GM19240 (cell line): ENCODE measurements at regions not wholly inside any gene's neighbourhood (a gene's known extent, or its start where the extent isn't known, plus 50 kb on each side); places are given as distances from the start of the nearest gene placed in this dataset.
"Not testable (repeated sequence)": the region's sequence is repeated elsewhere in the genome, so short reads cannot be mapped to it uniquely, and the experiment has no call there.

Source experiments
- DNase-seq: peaks from one replicate; pipeline ENCODE4 v3.0.0; 2011; ENCODE audit warnings: low spot score; ENCODE audit not compliant: insufficient read length

- no peak for DNase-seq
These were observed 989.5 kb downstream of the MRPL39 start for GRCh38 chr21:24617819-24618218.

- DNase-seq: no peak
These were observed 1013.2 kb downstream of the MRPL39 start for GRCh38 chr21:24594082-24594481.

DNA sequence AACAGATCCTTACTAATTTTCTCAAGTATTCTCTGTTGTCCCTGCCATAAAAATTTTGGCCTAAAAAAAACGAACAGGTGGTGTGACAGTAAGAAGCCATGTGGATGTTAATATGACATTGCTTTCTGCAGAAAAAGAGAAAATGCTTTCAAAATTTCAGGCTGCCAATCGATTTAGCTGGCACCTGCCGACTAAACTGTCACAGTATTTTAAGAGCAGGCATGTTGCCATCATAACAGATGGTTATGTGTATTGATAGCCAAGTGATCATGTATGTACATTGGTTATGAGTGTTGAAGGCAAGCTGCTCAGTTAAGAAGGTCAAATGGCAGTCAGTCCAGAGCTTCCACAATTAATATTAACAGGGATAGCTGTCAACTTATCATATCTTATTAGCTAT, 1017.0 kb downstream of the MRPL39 start:
- no peak for DNase-seq

DNA sequence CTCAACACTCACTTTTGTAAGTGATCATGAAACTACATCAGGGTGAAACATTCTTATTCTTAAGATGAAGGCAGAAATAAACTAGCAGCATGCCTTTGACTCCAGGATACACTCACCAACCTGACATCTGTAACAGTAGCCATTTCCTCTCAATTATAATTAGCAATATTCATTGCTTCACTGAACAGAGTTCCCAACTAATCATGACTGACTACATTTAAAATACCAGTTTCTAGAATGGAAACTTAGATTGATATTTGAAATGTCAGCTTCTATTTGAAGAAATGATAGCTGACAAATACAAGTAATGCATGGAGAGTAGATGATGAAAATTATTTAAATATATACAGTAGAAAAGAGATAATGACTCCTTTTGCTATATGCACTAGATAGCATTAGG, 1023.8 kb downstream of the MRPL39 start:
- DNase-seq: no peak

- DNase-seq: no peak
These were observed 1030.0 kb downstream of the MRPL39 start for GRCh38 chr21:24577301-24577700.

DNA sequence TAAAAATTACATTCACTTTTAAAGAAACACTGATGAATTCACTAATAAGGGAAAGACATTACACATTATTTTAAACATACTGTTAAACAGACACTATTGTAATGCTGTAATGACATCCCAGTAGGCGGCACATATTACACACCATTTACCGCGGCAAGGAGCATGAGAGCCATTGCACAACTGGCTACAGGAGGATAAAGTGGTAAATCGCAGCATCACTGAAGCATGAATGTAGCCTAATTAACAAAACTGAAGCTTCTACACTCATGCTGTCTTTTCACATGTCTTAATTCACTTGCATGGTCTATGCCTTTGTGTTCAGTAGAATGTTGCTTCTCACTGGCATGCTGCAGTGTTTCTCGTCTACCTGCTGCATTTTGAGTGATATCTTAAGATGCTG, 1046.0 kb downstream of the MRPL39 start:
- no peak for DNase-seq

GRCh38 chr21:24552491-24552890, 1054.8 kb downstream of the MRPL39 start:
- DNase-seq: no peak

GRCh38 chr21:24545807-24546361, 1061.4 kb downstream of the MRPL39 start:
- DNase-seq: no peak

- no peak for DNase-seq
These were observed 1093.1 kb downstream of the MRPL39 start for GRCh38 chr21:24514081-24514733.

GRCh38 chr21:24509131-24509530, 1098.2 kb downstream of the MRPL39 start:
- no peak for DNase-seq

GRCh38 chr21:24486973-24487372, 1120.3 kb downstream of the MRPL39 start:
- no peak for DNase-seq

DNA sequence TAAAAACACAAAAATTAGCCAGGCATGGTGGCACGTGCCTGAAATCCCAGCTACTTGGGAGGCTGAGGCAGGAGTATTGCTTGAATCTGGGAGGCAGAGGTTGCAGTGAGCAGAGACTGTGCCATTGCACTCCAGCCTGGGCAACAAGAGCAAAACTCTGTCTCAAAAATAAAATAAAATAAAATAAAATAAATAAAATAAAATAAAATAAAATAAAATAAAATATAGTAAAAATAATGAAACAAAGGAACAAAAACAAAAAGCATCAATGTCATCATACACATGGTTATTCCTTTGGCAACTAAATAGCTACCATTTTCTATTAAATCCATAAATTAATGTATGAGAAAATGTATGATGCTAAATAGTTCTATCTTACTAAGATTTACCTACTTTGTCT, 1123.9 kb downstream of the MRPL39 start:
- DNase-seq: not testable (repeated sequence)

DNA sequence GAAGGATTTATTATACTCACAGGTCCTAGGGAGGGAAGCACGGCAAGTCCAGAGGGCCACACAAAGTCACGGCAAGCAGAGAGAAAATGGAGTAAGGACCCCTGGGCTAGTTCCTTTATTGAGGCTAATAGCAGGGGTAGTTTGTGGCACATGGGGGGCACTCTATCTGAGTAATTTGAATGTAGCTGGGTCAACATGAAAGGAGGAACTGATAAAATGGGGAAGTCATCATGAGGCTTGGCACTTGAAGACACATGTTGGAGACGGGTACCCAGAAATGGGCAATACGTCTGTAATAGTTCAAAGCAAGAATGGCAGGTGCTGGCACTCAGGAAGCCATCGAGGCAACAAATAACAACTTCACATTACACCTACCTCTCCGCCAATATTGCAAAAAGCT, 1136.4 kb downstream of the MRPL39 start:
- no peak for DNase-seq

- no peak for DNase-seq
These were observed 1150.9 kb downstream of the MRPL39 start for GRCh38 chr21:24456358-24456757.

- no peak for DNase-seq
These were observed 1157.2 kb downstream of the MRPL39 start for GRCh38 chr21:24450119-24450518.

- DNase-seq: no peak
These were observed 1161.8 kb downstream of the MRPL39 start for GRCh38 chr21:24445517-24445916.

- no peak for DNase-seq
These were observed 1162.5 kb downstream of the MRPL39 start for GRCh38 chr21:24444736-24445135.

GRCh38 chr21:24436236-24436635, 1171.0 kb downstream of the MRPL39 start:
- DNase-seq: no peak

GRCh38 chr21:24428591-24429199, 1178.6 kb downstream of the MRPL39 start:
- no peak for DNase-seq

DNA sequence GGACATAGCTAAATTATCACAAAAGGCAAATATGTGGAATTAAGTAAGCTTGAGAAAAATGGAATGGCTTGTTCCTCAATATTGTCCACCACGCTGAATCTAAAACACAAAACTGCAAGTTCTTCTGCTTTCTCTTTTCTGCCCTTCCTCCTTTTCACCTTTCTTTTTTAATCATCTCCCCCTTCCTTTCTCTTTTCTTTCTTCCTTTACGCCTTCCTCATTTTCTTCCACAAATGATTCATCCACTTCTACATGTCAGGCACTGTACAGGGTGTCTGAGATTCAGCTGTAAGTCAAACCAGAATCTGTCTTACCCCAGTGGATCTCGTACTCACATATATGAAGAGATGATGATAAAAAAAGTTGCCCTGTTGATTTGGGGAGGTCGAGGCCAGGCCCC, 1182.5 kb downstream of the MRPL39 start:
- no peak for DNase-seq

DNA sequence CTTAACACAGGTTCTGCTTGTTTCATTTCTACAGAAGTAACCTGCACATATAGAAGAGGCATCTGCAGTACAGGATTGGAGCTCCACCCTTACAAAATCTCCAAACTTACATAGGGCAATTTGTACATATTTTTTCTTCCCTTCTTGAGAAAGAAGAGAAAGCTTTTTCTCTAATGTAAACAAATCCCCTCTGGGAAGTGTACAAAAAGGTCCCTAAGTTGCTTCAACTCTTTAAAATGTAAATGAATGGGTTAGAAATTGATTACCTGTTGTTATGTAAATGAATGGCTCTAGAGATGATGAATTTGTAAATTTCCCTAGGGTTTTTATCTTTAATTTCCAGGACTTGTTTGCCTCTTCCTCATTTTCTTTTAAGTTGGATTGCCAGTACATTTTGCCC, 1183.7 kb downstream of the MRPL39 start:
- no peak for DNase-seq

GRCh38 chr21:24420689-24421088, 1186.6 kb downstream of the MRPL39 start:
- DNase-seq: no peak

DNA sequence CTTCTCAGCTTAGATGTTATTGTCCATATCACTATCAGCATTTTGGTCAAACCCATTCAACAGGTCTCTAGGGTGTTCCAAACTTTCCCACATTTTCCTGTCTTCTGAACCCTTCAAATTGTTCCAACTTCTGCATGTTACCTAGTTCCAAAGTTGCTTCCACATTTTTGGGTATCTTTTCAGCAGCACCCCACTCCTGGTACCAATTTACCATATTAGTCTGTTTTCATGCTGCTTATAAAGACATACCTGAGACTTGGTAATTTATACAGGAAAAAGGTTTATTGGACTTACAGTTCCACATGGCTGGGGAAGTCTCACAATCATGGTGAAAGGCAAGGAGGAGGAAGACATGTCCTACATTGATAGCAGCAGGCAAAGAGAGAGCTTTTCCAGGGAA, 1187.6 kb downstream of the MRPL39 start:
- not testable (repeated sequence) for DNase-seq
